ENCODE measurements at regions not wholly inside any gene's neighbourhood (a gene's known extent, or its start where the extent isn't known, plus 50 kb on each side); places are given as distances from the start of the nearest gene placed in this dataset.

- no peak overlapping the region for H3K9ac ChIP-seq (replicated peaks; ENCODE audit: extremely low read depth, insufficient read depth, low read length)
- POLR2A ChIA-PET: no interaction called here
Observed at GRCh38 chr14:81668626-81669274, 135.1 kb upstream of the SEL1L start.

More at GRCh38 chr14:81668626-81669274, 135.1 kb upstream of the SEL1L start:
- TF ChIP-seq EZH2 (IDR thresholded peaks at IDR 0.05; ENCODE audit: borderline replicate concordance, low read depth, low read length, severe bottlenecking): no peak
- TF ChIP-seq, protein P1, sequence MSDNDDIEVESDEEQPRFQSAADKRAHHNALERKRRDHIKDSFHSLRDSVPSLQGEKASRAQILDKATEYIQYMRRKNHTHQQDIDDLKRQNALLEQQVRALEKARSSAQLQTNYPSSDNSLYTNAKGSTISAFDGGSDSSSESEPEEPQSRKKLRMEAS (IDR thresholded peaks at IDR 0.05; ENCODE audit: insufficient read depth, insufficient read length): no peak
- TF ChIP-seq, protein P2, sequence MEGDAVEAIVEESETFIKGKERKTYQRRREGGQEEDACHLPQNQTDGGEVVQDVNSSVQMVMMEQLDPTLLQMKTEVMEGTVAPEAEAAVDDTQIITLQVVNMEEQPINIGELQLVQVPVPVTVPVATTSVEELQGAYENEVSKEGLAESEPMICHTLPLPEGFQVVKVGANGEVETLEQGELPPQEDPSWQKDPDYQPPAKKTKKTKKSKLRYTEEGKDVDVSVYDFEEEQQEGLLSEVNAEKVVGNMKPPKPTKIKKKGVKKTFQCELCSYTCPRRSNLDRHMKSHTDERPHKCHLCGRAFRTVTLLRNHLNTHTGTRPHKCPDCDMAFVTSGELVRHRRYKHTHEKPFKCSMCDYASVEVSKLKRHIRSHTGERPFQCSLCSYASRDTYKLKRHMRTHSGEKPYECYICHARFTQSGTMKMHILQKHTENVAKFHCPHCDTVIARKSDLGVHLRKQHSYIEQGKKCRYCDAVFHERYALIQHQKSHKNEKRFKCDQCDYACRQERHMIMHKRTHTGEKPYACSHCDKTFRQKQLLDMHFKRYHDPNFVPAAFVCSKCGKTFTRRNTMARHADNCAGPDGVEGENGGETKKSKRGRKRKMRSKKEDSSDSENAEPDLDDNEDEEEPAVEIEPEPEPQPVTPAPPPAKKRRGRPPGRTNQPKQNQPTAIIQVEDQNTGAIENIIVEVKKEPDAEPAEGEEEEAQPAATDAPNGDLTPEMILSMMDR (IDR thresholded peaks at IDR 0.05; ENCODE audit: extremely low read depth in 1 of 2, insufficient read depth in 1 of 2, low read depth in 1 of 2, low read length in 2 of 2): no peak
- TF ChIP-seq POLR2A (IDR thresholded peaks at IDR 0.05; ENCODE audit: low read depth, low read length): no peak
- no peak for TF ChIP-seq MYC (IDR thresholded peaks at IDR 0.05; ENCODE audit: low read depth, low read length)
- TF ChIP-seq GATA2 (IDR thresholded peaks at IDR 0.05; ENCODE audit: insufficient read depth, insufficient read length, low read depth, low read length): no peak
- TF ChIP-seq POLR2AphosphoS5 (IDR thresholded peaks at IDR 0.05; ENCODE audit: insufficient read depth, low read depth, low read length): no peak
- Histone ChIP-seq H3K27ac (ENCODE audit: insufficient read depth, low read depth, low read length) (no peak overlapping the region), H3K4me2 (ENCODE audit: insufficient read depth, low read length) (no peak overlapping the region), H3K79me2 (ENCODE audit: control insufficient read depth, insufficient read depth, low read length) (no peaks in the 10 kb centered on the region), H3K36me3 (ENCODE audit: control insufficient read depth in 2 of 2, extremely low read depth in 1 of 2, insufficient read depth in 2 of 2, low read length in 2 of 2) (no peaks in the 10 kb centered on the region), H2AFZ (ENCODE audit: low read depth, low read length) (no peak overlapping the region), H4K20me1 (replicated peaks; ENCODE audit: control insufficient read depth, extremely low read depth, insufficient read depth, low read length) (no peaks in the 10 kb centered on the region), H3K4me1 (ENCODE audit: control insufficient read depth, extremely low read depth, insufficient read depth, low read length) (no peaks in the 10 kb centered on the region), H3K4me3 (replicated peaks in 1 of 3; ENCODE audit: insufficient read depth in 1 of 3, low read depth in 1 of 3, low read length in 3 of 3) (no peak overlapping the region), H3K27me3 (ENCODE audit: control insufficient read depth in 2 of 2, insufficient read depth in 2 of 2, low read length in 2 of 2) (no peaks in the 10 kb centered on the region), H3K9me3 (replicated peaks; ENCODE audit: control insufficient read depth, insufficient read depth, low read length) (peaks cover 2% of the 10 kb centered on the region), H3K9me1 (replicated peaks; ENCODE audit: control insufficient read depth, extremely low read depth, insufficient read depth, low read length) (no peaks in the 10 kb centered on the region)
- DNase-seq (ENCODE audit: low read depth, low spot score): no peak
- dilution Hi-C loops (cut with MboI; ENCODE audit: extremely low pct_ligation_motif_present, low sequenced_read_pairs) (no loop called here), intact Hi-C loops (cut with micrococcal nuclease) (no loop called here)
- no TSS peak for BruUV-seq (replicated peaks)
- CTCF ChIA-PET: no interaction called here
- FAIRE-seq: no peak
